ENCODE measurements at regions not wholly inside any gene's neighbourhood (a gene's known extent, or its start where the extent isn't known, plus 50 kb on each side); places are given as distances from the start of the nearest gene placed in this dataset.

DNA sequence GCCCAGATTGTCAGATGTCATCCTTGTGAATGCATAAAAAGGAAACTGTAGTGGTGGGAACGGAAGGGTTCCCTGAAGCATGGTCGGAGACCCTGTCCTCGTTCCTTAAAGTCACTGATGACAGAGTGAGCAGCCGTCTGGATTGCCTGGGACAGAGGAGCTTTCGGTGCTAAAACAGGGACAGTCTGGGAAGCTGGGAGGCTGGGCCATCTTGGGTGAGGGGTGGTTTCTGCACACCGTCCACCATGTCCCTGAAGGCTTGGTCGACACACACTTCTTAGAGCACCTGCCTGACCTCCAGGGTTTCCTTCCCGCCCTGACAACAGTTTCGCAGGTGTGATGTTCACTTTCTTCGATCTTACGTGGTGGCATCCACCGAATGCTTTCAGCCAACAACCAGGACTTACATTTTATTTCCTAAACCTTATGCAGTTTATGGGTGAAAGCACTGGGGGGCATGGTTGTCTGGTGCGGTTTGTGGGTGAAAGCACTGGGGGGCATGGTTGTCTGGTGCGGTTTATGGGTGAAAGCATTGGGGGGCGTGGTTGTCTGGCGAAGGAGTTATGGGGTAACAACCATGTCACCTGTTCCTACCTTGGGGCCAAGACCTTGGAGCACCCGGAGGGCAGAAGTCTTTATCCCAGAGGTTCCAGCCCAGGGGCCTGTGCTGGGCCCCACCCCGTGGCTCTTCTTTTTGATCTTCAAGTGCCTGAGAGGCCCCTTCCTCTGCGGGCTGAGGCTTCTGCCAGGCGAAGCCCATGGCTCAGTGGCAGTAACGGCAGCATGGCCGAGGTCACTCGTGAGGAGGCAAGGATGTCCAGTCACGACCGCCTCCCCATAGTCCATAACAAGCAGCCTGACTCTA, 81.7 kb upstream of the FRMD1 start:
- TF ChIP-seq POLR2A (IDR thresholded peaks at IDR 0.05), result no peak
- TF ChIP-seq, protein P1, sequence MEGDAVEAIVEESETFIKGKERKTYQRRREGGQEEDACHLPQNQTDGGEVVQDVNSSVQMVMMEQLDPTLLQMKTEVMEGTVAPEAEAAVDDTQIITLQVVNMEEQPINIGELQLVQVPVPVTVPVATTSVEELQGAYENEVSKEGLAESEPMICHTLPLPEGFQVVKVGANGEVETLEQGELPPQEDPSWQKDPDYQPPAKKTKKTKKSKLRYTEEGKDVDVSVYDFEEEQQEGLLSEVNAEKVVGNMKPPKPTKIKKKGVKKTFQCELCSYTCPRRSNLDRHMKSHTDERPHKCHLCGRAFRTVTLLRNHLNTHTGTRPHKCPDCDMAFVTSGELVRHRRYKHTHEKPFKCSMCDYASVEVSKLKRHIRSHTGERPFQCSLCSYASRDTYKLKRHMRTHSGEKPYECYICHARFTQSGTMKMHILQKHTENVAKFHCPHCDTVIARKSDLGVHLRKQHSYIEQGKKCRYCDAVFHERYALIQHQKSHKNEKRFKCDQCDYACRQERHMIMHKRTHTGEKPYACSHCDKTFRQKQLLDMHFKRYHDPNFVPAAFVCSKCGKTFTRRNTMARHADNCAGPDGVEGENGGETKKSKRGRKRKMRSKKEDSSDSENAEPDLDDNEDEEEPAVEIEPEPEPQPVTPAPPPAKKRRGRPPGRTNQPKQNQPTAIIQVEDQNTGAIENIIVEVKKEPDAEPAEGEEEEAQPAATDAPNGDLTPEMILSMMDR (IDR thresholded peaks at IDR 0.05), result no peak
- Histone ChIP-seq H3K27me3 (no peaks in the 10 kb centered on the region), H3K27ac (no peak overlapping the region), H3K4me1 (peaks cover 2% of the 10 kb centered on the region), H3K9me3 (no peaks in the 10 kb centered on the region), H3K36me3 (ENCODE audit: low read depth, missing control alignments) (no peaks in the 10 kb centered on the region), H3K4me3 (no peak overlapping the region)
- 89 to 96% methylated on average over 13 to 25 of the region's 25 CpGs for WGBS, 2 donors
- intact Hi-C loops (cut with DNase I; ENCODE audit: low total_unique reads), result no loop called here
- no peak for DNase-seq

DNA sequence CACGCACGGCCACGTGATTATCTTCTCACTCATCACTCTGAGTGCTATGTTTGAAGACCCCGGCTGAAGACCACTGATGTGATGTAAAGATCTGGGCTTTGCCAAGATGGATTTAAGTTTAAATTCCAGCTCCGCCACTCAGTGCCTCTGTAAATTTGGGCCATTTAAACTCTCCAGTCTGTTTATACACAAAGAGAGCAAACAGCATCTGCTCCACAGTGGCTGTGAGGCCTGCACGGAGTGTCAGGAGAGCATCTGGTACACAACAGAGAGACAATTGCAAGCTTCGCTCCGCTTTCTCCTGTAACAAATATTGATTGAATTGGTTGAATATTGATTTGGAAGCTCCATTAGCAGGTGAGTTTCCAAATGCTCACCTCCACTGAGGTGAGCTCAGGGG, 80.5 kb upstream of the FRMD1 start:
- no peaks in the 10 kb centered on the region for H3K36me3 ChIP-seq (ENCODE audit: low read depth, missing control alignments)
- H3K4me3 ChIP-seq, result no peak overlapping the region
- DNase-seq, result no peak
- intact Hi-C loops (cut with DNase I; ENCODE audit: low total_unique reads), result no loop called here
- no peaks in the 10 kb centered on the region for H3K9me3 ChIP-seq
- TF ChIP-seq, protein P1 (IDR thresholded peaks at IDR 0.05), result no peak
- TF ChIP-seq POLR2A (IDR thresholded peaks at IDR 0.05), result no peak
- H3K4me1 ChIP-seq, result peaks cover 2% of the 10 kb centered on the region
- WGBS, 2 donors, result 94% methylated on average over 8 of the region's 8 CpGs
- no peak overlapping the region for H3K27ac ChIP-seq
- H3K27me3 ChIP-seq, result no peaks in the 10 kb centered on the region

GRCh38 chr6:168158980-168159349, 80.0 kb upstream of the FRMD1 start:
- no peak overlapping the region for H3K27ac ChIP-seq
- no peaks in the 10 kb centered on the region for H3K27me3 ChIP-seq
- TF ChIP-seq POLR2A (IDR thresholded peaks at IDR 0.05), result no peak
- TF ChIP-seq, protein P1 (IDR thresholded peaks at IDR 0.05), result no peak
- intact Hi-C loops (cut with DNase I; ENCODE audit: low total_unique reads), result no loop called here
- peaks cover 2% of the 10 kb centered on the region for H3K4me1 ChIP-seq
- H3K9me3 ChIP-seq, result no peaks in the 10 kb centered on the region
- no peaks in the 10 kb centered on the region for H3K36me3 ChIP-seq (ENCODE audit: low read depth, missing control alignments)
- no peak overlapping the region for H3K4me3 ChIP-seq
- DNase-seq, result no peak
- 78 to 83% methylated on average over 11 of the region's 11 CpGs for WGBS, 2 donors

DNA sequence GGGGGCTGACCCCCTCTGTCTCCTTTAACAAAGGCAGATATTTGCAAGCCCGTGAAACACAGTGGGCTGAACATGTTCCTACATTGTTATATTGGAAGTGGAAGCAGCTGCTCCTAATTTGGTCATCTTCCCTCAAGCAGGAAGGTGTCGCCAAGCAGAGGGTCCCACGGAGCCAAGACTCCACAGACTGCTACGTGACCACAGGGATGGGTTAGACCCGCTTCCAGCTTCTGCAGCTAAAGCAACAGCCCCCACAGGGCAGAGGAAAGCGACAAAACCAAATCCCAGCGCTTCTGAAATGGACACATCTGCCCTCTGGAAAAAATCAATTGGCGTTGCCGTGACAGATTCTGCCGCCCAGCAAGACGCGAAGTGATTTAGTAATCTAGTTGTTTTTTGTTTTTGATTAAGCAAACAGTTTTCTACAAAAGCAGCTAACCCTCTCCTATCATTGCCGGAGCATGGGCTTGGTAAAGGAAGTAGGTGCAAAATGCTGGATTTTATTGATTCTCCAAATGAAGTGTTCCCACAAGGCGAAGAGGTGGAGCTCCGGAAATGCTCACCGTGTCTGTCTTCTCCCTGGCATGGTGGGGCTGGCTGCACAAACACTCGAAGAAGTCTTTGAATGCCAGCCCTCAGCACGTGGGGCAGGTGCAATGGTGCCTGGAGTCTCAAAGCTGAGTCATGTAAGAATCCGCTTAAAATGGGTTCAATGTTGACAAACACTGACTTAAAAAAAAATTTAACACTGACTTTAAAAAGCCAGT, 79.4 kb upstream of the FRMD1 start:
- H3K27ac ChIP-seq, result no peak overlapping the region
- 36 to 41% methylated on average over 19 of the region's 19 CpGs for WGBS, 2 donors
- no peaks in the 10 kb centered on the region for H3K9me3 ChIP-seq
- no peak for DNase-seq
- H3K4me1 ChIP-seq, result peaks cover 2% of the 10 kb centered on the region
- TF ChIP-seq, protein P1 (IDR thresholded peaks at IDR 0.05), result no peak
- TF ChIP-seq POLR2A (IDR thresholded peaks at IDR 0.05), result no peak
- no peaks in the 10 kb centered on the region for H3K36me3 ChIP-seq (ENCODE audit: low read depth, missing control alignments)
- no peaks in the 10 kb centered on the region for H3K27me3 ChIP-seq
- intact Hi-C loops (cut with DNase I; ENCODE audit: low total_unique reads), result no loop called here
- no peak overlapping the region for H3K4me3 ChIP-seq

Measured in testis (tissue), 2 donors.